Left renal pelvis (tissue), 4 donors: ENCODE measurements at regions not wholly inside any gene's neighbourhood (a gene's known extent, or its start where the extent isn't known, plus 50 kb on each side); places are given as distances from the start of the nearest gene placed in this dataset.

Experiments used
- DNase-seq, 4 donors: peaks; one replicate each; pipeline ENCODE4 v3.0.0-alpha.2; 2013; ENCODE audit warnings: low read depth in 4 of 4, low spot score in 3 of 4

GRCh38 chr18:45119876-45120275 is 439.2 kb downstream of the SETBP1 start:
- peak in 2 of 4 donors; percentile 14 to 35 for DNase-seq

GRCh38 chr18:45121146-45121545 is 440.5 kb downstream of the SETBP1 start:
- DNase-seq, result no peak

GRCh38 chr18:45122506-45122905 is 441.8 kb downstream of the SETBP1 start:
- DNase-seq, result no peak

GRCh38 chr18:45127405-45127804 is 446.7 kb downstream of the SETBP1 start:
- peak in 2 of 4 donors; percentile 8 to 27 for DNase-seq

GRCh38 chr18:45133276-45133675 is 452.6 kb downstream of the SETBP1 start:
- no peak for DNase-seq

- no peak for DNase-seq
Observed at GRCh38 chr18:45136381-45137086, 455.8 kb downstream of the SETBP1 start.

GRCh38 chr18:45137087-45137419 is 456.4 kb downstream of the SETBP1 start:
- DNase-seq, result no peak

GRCh38 chr18:45139478-45139877 is 458.8 kb downstream of the SETBP1 start:
- DNase-seq, result no peak

- no peak for DNase-seq
Observed at GRCh38 chr18:45142868-45143267, 462.2 kb downstream of the SETBP1 start.

- DNase-seq, result no peak
Observed at GRCh38 chr18:45149712-45150111, 465.6 kb upstream of the SLC14A2 start.

GRCh38 chr18:45151645-45152044 is 463.6 kb upstream of the SLC14A2 start:
- DNase-seq, result no peak

GRCh38 chr18:45155526-45155925 is 459.8 kb upstream of the SLC14A2 start:
- no peak for DNase-seq

GRCh38 chr18:45156946-45157345 is 458.3 kb upstream of the SLC14A2 start:
- DNase-seq, result no peak

GRCh38 chr18:45157576-45157975 is 457.7 kb upstream of the SLC14A2 start:
- DNase-seq, result no peak

- DNase-seq, result no peak
Observed at GRCh38 chr18:45161850-45162249, 453.4 kb upstream of the SLC14A2 start.

- no peak for DNase-seq
Observed at GRCh38 chr18:45163871-45164270, 451.4 kb upstream of the SLC14A2 start.

- no peak for DNase-seq
Observed at GRCh38 chr18:45164551-45164950, 450.7 kb upstream of the SLC14A2 start.

GRCh38 chr18:45165176-45165713 is 450.0 kb upstream of the SLC14A2 start:
- DNase-seq, result no peak

- no peak for DNase-seq
Observed at GRCh38 chr18:45165871-45166270, 449.4 kb upstream of the SLC14A2 start.

GRCh38 chr18:45166341-45166835 is 448.9 kb upstream of the SLC14A2 start:
- DNase-seq, result no peak

GRCh38 chr18:45166836-45167551 is 448.3 kb upstream of the SLC14A2 start:
- DNase-seq, result no peak
